ENCODE measurements at regions not wholly inside any gene's neighbourhood (a gene's known extent, or its start where the extent isn't known, plus 50 kb on each side); places are given as distances from the start of the nearest gene placed in this dataset.

DNA sequence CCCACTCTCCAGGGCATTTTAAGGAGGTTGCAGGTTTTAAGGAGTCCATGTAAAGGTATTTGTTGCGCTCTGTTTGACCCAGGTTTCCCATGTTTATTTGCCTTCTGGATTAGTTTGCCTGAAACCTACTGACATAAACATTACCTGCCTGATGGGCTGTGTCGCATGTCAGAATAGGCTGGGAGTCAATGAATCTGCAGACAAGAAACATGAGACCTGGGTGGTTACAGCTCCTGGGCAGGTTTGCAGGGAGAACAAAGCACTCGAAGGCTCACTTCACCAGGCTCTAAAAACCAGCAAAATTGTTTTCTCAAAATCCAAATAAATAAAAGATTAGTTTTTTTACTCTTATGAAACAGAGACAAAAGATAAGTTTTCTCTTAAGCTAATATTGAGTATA, 114.4 kb upstream of the SERTM1 start:
- TF ChIP-seq CTCF (IDR thresholded peaks at IDR 0.05) (no peak), EZH2 (IDR thresholded peaks at IDR 0.05; ENCODE audit: borderline replicate concordance, insufficient read depth, low read depth, low read length, poor library complexity, severe bottlenecking) (no peak)

Measured in B cell (primary cell).